ENCODE measurements at regions not wholly inside any gene's neighbourhood (a gene's known extent, or its start where the extent isn't known, plus 50 kb on each side); places are given as distances from the start of the nearest gene placed in this dataset.

DNA sequence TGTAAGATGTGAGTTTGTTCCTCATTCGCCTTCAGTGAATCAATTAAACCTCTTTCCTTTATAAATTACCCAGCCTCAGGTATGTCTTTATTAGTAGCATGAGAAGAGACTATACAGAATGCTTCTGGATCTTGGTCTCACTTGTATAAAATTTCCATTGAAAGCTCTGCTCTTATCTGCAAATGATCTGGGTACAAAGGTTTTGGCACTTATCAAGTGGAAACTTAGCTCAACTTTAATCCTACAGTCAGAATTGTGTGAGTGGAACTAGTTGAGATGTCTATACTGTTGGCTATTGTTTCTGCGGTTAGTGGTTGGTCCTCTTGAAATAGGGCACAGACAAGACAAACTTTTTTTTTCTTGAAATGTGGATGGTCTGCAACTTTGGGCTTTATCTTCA, 71.2 kb upstream of the CHORDC1 start:
- TF ChIP-seq, protein P1, sequence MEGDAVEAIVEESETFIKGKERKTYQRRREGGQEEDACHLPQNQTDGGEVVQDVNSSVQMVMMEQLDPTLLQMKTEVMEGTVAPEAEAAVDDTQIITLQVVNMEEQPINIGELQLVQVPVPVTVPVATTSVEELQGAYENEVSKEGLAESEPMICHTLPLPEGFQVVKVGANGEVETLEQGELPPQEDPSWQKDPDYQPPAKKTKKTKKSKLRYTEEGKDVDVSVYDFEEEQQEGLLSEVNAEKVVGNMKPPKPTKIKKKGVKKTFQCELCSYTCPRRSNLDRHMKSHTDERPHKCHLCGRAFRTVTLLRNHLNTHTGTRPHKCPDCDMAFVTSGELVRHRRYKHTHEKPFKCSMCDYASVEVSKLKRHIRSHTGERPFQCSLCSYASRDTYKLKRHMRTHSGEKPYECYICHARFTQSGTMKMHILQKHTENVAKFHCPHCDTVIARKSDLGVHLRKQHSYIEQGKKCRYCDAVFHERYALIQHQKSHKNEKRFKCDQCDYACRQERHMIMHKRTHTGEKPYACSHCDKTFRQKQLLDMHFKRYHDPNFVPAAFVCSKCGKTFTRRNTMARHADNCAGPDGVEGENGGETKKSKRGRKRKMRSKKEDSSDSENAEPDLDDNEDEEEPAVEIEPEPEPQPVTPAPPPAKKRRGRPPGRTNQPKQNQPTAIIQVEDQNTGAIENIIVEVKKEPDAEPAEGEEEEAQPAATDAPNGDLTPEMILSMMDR (IDR thresholded peaks at IDR 0.05 in 4 of 5, conservative IDR thresholded peaks at IDR 0.05 in 1 of 5): no peak
- TF ChIP-seq POLR2A (IDR thresholded peaks at IDR 0.05): no peak
